ENCODE measurements at regions not wholly inside any gene's neighbourhood (a gene's known extent, or its start where the extent isn't known, plus 50 kb on each side); places are given as distances from the start of the nearest gene placed in this dataset.

DNA sequence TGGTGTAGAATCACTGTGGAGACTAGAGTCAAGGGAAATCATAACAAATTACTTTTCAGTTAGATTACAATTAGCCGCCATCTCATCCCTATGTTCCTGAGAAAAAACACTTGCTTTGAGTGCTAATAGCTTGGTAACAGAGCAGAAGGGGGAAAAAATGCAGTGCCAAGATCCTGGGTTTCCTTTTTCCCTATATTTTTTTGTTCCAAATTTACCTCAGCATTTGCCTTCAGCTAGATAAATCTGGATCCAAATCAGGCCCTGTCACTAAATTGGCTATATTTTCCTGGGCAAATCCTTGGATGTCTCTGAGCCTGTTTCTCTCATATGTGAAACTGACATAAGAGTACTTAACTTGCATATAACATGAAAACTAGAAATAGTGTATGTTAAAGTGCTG lies 86.0 kb downstream of the TENT5A start:
- H3K9me3 Mint-ChIP-seq (ENCODE audit: unreplicated experiment): no peaks in the 10 kb centered on the region
- no peak overlapping the region for H3K4me3 Mint-ChIP-seq (ENCODE audit: unreplicated experiment)
- no peaks in the 10 kb centered on the region for H3K4me1 Mint-ChIP-seq (ENCODE audit: low read depth, unreplicated experiment)
- H3K27ac Mint-ChIP-seq (ENCODE audit: unreplicated experiment): no peak overlapping the region
- H3K36me3 Mint-ChIP-seq (ENCODE audit: unreplicated experiment): no peaks in the 10 kb centered on the region
- H3K27me3 Mint-ChIP-seq (ENCODE audit: unreplicated experiment): no peaks in the 10 kb centered on the region
- DNase-seq: no peak
- TF ChIP-seq, protein P1, sequence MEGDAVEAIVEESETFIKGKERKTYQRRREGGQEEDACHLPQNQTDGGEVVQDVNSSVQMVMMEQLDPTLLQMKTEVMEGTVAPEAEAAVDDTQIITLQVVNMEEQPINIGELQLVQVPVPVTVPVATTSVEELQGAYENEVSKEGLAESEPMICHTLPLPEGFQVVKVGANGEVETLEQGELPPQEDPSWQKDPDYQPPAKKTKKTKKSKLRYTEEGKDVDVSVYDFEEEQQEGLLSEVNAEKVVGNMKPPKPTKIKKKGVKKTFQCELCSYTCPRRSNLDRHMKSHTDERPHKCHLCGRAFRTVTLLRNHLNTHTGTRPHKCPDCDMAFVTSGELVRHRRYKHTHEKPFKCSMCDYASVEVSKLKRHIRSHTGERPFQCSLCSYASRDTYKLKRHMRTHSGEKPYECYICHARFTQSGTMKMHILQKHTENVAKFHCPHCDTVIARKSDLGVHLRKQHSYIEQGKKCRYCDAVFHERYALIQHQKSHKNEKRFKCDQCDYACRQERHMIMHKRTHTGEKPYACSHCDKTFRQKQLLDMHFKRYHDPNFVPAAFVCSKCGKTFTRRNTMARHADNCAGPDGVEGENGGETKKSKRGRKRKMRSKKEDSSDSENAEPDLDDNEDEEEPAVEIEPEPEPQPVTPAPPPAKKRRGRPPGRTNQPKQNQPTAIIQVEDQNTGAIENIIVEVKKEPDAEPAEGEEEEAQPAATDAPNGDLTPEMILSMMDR (IDR thresholded peaks at IDR 0.05; ENCODE audit: partially characterized antibody, unreplicated experiment): no peak

DNA sequence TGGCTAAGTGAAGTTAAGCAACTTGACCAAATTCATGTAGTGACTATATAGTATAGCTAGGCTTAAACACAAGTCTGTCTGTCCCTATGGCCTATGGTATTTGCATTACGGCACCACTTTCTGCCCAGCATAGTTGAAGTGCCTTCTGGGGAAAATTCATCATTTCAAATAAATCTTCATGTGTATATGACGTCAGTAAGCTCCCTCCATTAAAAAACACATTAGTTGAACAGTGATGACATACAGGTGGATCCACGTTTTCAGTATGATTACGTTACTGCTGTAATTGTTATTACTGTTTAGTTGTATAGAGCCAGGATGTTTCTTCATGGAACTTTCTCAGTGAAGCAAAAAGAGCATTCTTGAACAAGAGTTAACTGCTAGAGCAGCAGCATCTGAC lies 96.2 kb downstream of the TENT5A start:
- no peak overlapping the region for H3K27ac Mint-ChIP-seq (ENCODE audit: unreplicated experiment)
- no peaks in the 10 kb centered on the region for H3K9me3 Mint-ChIP-seq (ENCODE audit: unreplicated experiment)
- no peaks in the 10 kb centered on the region for H3K4me1 Mint-ChIP-seq (ENCODE audit: low read depth, unreplicated experiment)
- H3K27me3 Mint-ChIP-seq (ENCODE audit: unreplicated experiment): no peaks in the 10 kb centered on the region
- H3K4me3 Mint-ChIP-seq (ENCODE audit: unreplicated experiment): no peak overlapping the region
- no peaks in the 10 kb centered on the region for H3K36me3 Mint-ChIP-seq (ENCODE audit: unreplicated experiment)
- DNase-seq: no peak
- TF ChIP-seq, protein P1 (IDR thresholded peaks at IDR 0.05; ENCODE audit: partially characterized antibody, unreplicated experiment): no peak

DNA sequence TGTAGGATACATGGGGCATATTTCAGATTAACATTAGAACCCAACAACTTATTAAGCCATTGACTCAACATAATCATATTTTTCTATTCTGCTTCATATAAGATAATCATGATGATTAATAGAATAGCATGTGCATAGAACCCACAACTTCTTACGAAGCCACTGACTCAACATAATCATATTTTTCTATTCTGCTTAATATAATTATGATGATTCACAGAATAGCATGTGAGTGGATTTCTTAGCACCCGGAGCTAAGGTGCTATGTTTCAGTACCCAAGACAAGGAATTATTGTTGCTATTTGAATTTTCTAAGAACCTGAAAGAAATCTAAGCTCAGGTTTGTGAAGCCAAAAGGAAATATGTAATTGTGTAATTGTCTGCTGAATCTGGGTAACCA lies 96.8 kb downstream of the TENT5A start:
- TF ChIP-seq, protein P1 (IDR thresholded peaks at IDR 0.05; ENCODE audit: partially characterized antibody, unreplicated experiment): no peak
- no peaks in the 10 kb centered on the region for H3K4me1 Mint-ChIP-seq (ENCODE audit: low read depth, unreplicated experiment)

DNA sequence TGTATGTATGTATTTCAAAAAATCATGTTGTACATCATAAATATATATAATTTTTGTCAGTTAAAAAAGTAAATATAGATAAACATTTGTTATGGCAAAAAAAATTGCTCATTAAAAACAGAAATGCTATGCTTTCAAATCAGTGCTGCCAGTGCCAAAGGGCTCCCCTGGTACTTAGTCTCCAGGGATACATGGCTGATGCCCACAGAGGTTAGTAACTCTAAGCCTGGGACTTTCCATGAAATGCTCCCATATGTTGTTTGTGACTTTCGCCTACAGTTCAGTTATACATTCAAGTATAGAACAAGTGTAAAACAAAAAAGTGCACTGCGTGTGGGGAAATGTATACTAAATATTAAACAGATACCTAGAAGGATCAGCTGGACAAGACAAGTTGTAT lies 104.0 kb downstream of the TENT5A start:
- Mint-ChIP-seq H3K4me1 (ENCODE audit: low read depth, unreplicated experiment) (no peaks in the 10 kb centered on the region), H3K27me3 (ENCODE audit: unreplicated experiment) (no peaks in the 10 kb centered on the region), H3K36me3 (ENCODE audit: unreplicated experiment) (no peaks in the 10 kb centered on the region), H3K4me3 (ENCODE audit: unreplicated experiment) (no peak overlapping the region), H3K9me3 (ENCODE audit: unreplicated experiment) (peaks cover 2% of the 10 kb centered on the region), H3K27ac (ENCODE audit: unreplicated experiment) (no peak overlapping the region)
- TF ChIP-seq, protein P1 (IDR thresholded peaks at IDR 0.05; ENCODE audit: partially characterized antibody, unreplicated experiment): no peak
- no peak for DNase-seq

More for the DNA sequence above, 96.8 kb downstream of the TENT5A start:
- no peak for DNase-seq
- H3K27me3 Mint-ChIP-seq (ENCODE audit: unreplicated experiment): no peaks in the 10 kb centered on the region
- no peak overlapping the region for H3K4me3 Mint-ChIP-seq (ENCODE audit: unreplicated experiment)
- H3K9me3 Mint-ChIP-seq (ENCODE audit: unreplicated experiment): peaks cover under 1% of the 10 kb centered on the region
- no peaks in the 10 kb centered on the region for H3K36me3 Mint-ChIP-seq (ENCODE audit: unreplicated experiment)
- no peak overlapping the region for H3K27ac Mint-ChIP-seq (ENCODE audit: unreplicated experiment)

DNA sequence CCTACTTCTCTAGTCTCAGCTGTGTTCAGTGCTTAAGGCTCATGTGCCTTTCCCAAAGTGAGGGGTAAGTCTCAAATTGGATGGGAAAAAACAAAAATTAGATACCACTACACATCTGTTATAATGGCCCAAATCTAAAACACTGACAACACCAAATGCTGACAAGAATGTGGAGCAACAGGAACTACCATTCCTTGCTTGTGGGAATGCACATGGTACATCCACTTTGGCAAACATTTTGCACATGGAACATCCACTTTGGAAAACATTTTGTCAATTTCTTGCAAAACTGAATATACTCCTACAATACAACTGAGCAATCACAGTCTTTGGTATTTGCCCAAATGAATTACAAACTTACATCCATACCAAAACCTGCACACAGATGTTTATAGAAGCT lies 109.3 kb downstream of the TENT5A start:
- DNase-seq: no peak
- H3K9me3 Mint-ChIP-seq (ENCODE audit: unreplicated experiment): no peaks in the 10 kb centered on the region
- H3K36me3 Mint-ChIP-seq (ENCODE audit: unreplicated experiment): no peaks in the 10 kb centered on the region
- H3K27ac Mint-ChIP-seq (ENCODE audit: unreplicated experiment): no peak overlapping the region
- TF ChIP-seq, protein P1 (IDR thresholded peaks at IDR 0.05; ENCODE audit: partially characterized antibody, unreplicated experiment): no peak
- H3K27me3 Mint-ChIP-seq (ENCODE audit: unreplicated experiment): no peaks in the 10 kb centered on the region
- H3K4me1 Mint-ChIP-seq (ENCODE audit: low read depth, unreplicated experiment): no peaks in the 10 kb centered on the region
- H3K4me3 Mint-ChIP-seq (ENCODE audit: unreplicated experiment): no peak overlapping the region

All from glutamatergic neuron (in vitro differentiated cells).